ENCODE measurements at regions not wholly inside any gene's neighbourhood (a gene's known extent, or its start where the extent isn't known, plus 50 kb on each side); places are given as distances from the start of the nearest gene placed in this dataset.

DNA sequence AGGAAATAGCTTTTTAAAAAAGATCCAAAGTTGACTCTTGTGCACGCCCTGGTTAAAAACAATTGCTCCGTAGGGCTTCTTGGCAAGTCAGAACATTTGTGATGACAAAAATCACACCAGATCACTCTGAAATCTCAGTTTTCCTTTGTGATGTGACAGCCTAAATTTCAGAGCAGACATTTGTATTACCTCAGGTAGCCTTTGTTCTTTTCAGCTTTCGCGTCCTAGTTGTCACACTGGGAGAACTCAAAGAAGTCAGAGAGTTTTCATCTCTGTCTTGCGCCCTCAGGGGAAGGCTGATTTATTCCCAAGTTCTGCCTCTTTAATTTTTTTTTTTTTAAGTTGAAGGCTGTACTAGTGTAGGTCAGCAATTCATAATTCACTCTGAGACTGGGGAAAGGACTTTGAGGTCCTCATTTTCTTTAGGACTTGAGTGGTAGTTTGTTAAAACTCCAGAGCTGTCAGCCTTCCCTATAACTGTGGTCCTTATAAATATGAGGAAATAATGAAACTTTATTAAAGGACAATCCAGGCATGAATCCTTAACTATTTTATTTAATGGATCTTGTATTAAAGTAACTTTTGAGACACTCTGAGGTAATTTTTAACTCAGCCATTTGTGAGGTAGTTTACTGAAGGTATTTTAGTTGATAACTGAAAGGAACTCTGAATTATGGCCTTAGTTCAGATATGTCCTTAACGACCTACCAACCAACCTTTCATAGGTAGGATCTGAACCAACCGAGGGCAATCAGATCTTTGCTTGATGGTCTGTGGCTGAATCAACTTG lies 525.1 kb upstream of the FAM98A start:
- DNase-seq: no peak

DNA sequence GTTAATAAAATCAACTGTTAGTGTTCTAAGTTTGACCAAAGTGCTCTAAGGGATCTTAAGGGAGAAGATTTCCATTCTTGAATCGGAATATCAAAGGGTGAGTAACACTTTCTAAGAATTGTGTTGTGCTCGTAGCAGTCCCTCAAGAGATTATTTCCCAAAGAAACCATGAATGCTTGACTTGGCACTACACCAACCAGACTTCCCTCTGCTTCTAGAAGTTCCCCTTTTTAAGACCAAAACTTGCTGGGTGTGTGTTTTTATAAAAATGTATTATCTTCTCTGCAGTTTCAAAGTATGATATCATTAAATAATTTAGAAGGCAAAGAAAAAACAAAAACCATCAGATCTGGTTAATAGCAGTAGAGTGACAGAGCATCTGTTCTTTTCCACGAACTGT lies 522.0 kb upstream of the FAM98A start:
- DNase-seq: no peak

DNA sequence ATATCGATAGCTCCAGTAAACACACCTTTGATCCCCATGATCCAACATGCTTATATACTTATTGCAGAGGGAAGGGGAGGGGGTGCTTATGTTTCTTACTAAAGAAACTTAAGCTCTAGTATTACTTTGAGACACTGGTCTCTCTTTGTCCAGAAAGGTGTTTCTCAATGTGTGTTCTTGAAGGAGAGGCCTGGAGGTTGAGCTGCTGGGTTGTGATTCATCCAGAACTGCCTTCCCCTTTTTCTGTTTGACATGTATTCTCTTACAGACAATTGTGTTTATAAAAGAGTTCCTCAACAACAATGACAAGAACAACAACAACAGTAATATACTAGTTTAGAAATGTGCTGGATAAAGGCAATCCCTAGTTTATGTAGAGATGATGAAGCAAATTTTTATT lies 516.0 kb upstream of the FAM98A start:
- no peak for DNase-seq

DNA sequence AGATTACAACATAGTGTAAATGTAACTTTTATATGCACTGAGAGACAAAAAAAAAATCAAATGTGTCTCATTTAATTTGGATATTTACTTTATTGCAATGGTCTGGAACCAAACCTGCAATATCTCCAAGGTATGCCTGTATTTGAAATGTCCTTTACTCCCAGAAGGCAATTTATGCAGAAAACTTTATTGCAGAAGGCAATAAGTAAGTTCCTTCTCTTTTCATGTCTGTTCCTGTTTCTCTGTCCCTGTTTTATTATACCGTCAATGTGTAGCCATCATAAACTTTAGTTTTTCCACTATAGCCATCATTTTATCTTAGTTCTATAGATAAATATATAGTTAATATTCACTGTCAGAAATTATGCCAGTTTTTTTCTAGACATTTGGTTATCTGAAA lies 513.1 kb upstream of the FAM98A start:
- DNase-seq: no peak

DNA sequence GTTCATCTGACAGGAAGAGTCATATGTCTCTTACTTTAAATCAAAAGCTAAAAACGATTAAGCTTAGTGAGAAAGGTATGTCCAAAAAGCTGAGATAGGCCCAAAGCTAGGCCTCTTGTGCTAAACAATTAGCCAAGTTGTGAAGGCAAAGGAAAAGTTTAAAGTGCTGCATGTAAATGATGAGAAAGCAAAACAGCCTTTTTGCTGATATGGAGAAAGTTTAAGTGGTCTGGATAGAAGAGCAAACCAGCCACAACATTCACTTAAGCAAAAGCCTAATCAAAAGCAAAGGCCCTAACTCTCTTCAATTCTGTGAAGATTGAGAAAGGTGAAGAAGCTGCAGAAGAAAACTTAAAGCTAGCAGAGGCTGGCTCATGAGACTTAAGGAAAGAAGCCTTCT lies 511.3 kb upstream of the FAM98A start:
- DNase-seq: no peak

DNA sequence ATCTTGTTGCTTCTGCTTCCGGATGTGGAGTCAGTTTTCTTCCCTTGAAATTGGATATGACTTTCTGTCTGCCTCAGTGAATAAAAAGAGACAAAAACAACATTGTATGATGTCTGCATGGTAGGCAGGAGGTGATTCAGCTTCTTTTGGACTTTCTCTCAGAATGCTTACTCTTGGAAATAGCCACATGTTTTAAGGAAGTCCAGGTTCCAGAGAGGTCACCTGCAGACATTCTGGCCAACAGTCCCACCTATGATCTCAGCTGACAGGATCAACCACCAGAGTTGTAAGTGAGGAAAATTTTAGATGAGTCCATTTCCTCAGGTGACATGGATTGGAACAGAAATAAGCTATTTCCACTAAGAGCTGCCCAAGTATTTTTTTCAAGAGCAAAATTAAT lies 508.7 kb upstream of the FAM98A start:
- DNase-seq: no peak

DNA sequence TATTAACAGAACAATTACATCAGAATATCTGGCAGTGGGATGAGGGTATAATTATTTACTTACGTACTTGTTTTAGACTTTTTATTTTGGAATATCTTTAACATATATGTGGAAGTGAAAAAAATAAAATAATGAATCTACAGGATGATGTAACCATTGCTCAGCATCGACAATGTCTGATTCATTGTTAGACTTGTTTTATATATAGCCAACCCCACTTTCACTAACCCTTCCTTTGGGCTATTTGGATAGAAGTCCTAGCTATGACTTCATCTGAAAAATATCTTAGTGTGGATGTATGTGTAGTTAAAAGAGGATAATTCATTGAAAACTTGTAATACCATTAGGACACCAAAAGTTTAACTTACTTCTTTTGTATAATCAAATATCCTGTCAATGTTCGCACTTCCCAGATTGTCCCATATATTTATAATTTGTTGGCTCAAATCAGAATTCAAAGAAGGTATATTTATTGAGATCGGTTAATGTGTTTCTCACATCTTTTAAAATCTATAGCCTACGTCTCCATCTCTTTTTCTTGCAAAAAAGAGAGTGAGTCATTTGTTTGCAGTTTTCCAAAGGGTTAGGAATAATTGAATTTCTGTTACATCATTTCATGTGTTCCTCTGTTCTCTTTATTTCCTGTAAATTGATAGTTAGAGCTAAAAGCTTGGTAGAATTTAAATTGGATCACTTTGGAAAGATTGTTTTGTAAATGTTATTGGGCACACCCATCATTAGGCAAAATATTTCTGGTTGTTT lies 506.1 kb upstream of the FAM98A start:
- DNase-seq: no peak

DNA sequence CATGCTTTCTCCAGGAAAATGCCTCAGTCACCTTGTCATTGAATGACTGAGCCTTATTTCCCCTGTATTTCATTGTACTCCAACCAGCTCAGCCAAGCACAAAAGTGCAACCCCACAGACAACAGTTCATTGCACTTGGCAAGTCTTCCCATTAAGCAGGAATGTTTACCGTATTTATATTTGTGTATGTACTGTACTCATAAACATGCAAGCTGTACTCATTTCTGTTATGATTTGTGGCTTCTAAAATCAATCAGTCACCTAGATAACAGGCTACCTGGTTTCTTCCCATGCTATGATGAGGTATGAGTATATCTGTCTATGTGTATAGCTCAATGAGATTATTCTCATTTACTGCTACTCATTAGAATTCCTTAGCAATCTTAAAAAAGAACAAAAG lies 505.5 kb upstream of the FAM98A start:
- no peak for DNase-seq

DNA sequence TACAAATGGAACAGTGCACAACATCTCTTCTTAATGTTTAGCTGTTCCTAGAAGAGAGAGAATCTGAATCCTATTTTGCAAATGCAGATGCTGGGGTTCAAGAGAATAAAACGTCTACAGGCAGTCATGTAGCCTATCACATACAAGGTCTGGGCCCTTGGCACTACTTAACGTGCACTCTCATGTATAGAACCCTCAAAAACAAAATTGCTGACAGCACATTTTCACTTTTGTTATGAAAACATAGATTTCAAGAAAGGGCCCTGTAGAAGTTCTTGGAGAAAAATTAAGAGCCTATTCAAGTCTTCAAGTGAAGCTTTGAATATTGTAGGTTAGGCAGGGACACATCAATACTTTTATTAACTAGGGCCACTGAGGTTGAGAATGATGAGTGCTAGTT lies 504.3 kb upstream of the FAM98A start:
- no peak for DNase-seq

DNA sequence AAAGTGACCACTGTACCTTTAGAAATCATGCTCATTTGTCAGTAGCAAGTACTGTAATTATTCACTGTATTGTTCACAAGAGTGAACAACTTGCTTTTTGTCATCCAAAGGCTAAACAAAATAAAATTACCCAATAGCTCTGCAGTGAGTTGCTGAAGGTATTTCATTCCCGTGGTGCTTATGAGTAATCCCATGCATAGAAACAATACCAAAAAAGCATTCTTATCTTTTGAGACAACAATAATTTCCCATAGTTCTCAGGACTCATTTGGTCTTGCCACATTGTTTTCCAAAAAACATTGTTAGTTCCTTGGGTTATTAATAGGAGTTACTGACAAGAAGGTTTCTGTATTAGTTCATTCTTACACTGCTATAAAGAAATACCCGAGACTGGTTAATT lies 503.2 kb upstream of the FAM98A start:
- no peak for DNase-seq

DNA sequence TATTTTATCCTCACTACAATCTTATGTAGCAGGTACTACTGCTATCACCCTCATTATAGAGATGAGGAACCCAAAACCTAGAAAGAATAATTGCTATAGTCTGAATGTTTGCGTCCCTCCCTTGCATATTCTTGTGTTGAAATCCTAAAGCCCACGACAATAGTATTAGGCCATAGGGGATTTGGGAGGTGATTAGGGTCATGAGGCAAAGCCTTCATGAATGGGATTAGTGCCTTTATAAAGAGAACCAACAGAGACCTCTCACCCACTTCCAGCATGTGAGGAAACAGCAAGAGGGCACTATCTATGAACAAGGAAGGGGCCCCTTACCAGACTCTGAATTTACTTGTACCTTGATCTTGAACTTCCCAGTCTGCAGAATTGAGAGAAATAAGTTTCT lies 500.3 kb upstream of the FAM98A start:
- DNase-seq: no peak

DNA sequence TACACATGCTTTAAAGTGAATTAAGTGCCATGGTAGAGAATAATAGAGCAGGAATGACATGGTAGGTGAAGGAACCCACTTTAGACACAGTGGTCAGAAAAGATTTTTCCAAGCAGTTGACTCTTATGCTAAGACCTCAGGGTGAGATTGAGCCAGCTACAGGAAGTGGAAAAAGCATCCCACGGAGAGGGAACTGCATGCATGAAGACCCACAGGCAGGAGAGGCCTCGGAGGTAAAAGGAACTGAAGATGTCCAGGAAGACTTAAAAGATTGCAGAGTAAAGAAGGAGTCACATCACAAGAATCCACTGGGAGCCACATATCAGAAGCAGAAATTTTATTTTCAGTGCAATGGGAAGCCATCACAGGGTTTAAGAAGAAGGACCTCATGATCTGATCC lies 499.2 kb upstream of the FAM98A start:
- DNase-seq: no peak

DNA sequence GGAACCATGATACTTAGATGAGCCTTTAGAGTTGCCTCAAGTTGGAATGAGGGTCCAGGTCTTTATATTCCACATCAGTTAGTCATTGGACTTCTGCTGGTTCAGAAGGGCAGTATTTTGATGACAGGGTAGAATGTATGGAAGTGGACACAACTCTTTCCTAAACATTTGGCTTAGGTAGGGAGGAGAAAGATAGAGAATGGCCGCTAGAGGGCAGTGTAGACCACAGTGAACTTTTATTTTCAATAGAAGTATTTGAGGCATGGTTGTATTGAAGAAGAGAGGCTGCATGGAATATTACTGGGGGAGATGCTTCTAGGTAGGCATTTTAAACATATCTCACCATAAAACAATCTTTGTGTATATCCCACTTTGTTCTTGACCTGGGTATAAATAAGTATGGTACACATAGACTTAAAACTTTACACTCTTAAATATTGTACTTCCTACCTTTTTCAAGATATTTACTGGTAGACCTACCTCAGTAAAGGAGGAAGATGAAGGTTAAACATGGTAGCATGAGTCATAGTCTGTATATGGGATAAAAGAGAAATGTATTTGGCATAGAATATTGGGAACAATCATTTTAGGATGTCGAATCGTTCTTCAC lies 497.6 kb upstream of the FAM98A start:
- peak; percentile 31 for DNase-seq

DNA sequence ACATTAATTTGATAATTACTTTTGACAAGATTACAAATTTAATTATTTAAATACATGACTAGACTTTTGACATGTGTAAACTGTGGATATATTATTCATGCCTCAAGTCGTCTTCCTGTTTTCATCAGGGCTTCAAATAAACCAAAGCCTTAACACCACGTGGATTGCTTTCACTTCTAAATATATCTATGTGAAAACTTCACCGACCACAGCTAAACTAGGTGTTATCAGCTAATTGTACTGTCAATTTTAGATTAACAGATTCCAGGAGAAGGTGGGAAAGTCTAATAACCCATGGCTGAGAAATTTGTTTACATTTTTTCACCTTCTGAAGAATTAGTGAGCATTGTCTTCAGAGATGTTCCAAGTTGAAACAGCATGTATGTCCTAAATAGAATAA lies 494.7 kb upstream of the FAM98A start:
- no peak for DNase-seq

DNA sequence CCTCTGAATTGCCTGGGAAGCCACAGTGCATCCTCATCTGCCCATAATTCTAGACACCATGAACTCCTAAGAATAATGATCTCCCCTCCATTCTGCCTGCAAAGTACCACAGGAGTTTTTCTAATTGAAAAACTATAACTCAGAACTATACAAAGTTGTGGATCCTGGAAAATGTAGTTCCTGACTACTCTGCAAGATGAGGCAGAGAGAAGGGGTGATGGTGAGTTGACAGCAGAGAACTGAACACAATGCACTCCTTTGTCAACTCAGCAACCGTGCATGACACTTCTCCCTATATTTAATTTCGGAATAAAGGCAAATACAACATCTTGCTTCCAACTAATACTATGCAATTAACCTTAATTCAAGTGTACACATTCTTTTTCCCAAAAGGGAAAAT lies 471.1 kb upstream of the FAM98A start:
- DNase-seq: no peak

DNA sequence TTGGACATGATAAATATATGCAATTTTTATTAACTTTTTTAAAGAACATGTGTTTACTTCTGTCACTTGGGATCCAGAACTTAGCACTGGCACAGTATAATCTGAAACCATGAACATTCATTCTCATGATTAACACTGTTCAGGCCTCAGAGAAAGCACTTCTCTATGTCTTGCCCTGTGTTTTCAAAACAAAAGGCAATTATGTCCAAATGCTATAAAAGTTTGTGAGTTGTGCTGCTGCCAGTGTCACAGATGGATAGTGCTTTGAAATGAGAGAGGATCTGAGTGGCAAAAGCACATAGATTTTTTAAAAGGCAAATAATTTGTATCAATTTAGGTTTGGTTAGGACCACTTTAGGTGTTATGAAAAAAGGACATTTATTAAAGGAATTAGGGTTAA lies 470.5 kb upstream of the FAM98A start:
- no peak for DNase-seq

DNA sequence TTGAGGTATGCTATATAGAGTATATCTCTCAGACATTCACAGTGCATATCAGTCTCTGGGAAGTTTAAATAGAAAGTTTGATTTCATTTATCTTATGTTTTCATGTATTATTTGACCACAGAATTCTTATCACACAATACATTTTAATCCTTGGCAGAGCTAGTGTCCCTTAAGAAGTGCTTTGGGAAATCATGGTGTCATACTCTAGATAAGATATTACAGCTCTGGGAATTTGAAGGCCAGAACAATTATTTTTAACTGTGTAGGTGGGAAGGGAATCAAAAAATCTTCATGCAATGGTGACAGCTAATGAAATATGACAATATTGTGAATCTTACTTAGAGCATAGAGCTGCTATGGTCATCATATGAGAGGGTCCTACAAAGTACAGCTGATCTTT lies 451.3 kb upstream of the FAM98A start:
- DNase-seq: no peak

DNA sequence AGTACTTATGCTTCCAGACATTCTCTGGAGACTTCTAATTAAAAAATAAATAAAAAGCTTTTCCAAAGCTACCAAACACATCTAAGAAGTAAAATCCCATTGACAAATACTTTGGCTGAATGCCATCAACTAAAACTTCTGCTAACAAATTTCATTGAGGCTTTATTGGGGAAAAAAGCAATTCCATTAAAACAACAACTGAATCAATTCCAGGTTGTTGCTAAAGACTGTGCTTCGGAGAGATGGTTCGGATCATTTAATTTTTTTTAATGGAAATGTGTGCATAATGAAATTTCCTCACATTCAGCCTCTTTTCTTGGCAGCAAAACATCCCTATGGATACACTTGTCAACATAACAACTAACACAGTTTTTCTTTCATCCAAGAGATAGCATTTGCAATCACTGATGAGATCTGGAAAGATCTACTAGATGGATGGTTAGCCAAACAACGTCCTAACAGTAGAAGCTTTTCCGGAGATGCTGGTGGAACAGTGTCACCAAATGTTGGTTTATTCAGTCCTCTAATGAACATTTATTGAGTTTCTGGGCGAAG lies 446.1 kb upstream of the FAM98A start:
- no peak for DNase-seq

DNA sequence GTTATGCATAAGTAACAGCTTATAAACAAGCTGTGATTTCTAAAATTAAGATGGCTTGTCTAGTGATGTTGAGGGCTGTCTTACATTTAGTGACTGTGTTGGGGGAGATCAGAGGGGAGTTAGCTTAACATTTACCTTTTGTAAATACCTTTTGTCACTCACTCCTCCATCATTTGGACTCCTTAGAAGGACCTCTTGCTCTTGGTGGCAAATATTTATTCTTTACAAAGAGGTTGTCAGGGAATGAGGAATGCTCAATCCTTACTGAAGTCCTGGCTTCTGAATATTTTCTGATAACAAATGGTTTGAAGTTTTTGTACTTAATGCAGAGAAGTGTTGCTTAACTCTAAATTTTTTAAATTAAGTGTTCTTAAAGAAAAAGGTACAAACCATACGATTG lies 438.8 kb upstream of the FAM98A start:
- DNase-seq: no peak

DNA sequence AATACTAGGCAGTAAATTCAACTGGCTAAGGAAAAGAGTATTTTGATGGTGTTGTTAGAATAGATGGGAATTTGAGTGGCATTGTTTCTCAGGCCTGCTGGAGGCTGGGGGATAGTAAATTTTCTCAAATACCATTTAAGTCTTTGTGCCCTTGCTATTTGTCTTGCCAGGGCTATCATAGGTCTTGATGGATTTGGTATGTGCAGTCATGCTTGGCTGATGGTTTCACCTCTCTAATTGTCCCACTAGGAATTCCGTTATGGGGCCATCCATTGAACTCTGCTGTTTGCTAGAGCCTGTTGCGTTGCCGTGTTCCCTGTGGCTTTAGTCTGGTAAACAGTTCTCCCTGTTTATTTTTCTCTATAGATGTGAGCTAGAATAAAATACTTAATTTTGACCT lies 438.1 kb upstream of the FAM98A start:
- DNase-seq: no peak

DNA sequence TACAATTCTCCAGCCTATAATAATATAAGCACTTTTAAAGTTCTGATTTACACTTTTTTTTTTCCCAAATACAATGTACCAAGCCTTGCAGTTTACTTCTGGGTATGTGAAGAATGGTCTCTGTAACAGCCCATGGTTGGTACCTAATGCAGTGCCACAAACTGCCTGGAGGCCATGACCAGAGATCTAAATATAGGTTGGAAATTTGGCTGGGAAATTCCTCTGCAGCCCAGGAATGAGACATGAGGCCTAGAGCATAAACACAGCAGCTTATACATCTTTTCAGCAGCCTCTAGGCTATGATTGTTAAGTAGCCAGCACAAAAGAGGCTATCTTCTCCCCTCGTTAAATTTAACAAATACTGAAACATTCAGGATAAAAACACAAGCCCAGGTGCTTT lies 432.0 kb upstream of the FAM98A start:
- DNase-seq: no peak

DNA sequence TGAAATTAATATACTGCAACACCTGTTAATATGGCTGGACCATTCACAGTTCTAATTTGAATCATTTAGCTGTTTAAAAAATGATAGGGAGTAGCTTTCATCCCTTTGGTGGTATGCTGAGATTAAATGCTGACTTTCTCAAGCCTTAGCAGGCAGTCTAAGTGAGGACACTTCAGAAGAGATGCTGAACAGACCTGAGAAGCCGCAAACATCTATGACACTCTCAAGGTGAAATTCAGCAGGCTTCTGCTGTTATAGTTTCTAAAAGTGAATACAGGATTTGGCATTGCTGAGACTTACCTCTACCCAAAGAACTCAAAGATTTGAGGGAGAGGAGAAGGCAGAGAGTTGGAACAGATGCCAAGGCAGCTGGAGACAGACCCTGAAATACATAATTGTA lies 431.2 kb upstream of the FAM98A start:
- DNase-seq: no peak

DNA sequence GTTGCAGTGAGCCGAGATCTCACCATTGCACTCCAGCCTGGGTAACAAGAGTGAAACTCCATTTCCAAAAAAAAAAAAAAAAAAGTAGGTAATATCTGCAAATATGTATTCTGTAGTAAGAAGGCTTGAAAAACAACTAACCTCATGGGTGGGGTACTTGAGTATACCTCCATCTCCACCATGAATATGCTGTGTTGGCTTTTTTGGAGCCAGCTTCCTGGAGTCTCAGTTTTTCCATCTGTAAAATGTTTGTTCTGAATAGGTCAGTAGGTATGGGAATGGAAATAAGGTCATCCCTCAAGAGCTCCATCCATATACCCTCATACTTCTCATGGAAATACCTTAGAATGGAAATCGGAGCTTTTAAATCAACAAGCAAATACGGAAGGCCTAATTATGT lies 430.0 kb upstream of the FAM98A start:
- DNase-seq: no peak

DNA sequence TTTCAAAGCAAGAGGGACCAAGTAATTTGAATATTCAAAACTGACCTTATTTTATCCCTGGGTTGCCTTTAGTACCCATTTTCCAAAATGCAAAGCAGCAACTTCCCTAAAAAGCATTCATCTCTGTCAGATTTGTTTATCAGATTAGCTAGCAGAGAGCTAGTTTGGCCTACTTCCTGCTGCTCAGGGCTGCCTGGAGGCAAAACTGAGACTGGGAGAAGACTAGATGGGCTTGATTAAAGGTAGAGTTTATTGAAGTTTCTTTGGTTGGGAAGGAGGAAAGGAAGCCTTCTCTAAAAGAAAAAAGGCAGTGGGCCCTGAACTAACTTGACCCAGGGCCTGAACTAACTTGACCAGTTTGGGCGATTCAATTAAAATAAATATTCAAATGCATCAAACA lies 426.1 kb upstream of the FAM98A start:
- no peak for DNase-seq

Measured in activated CD4-positive, CD25-positive, alpha-beta regulatory T cell treated with anti-CD3 and anti-CD28 coated beads, Interleukin-2, amount 50 U/mL, for 72 hours (primary cell).